GM12891 (cell line): ENCODE measurements at regions not wholly inside any gene's neighbourhood (a gene's known extent, or its start where the extent isn't known, plus 50 kb on each side); places are given as distances from the start of the nearest gene placed in this dataset.

ENCODE experiments used
- POLR2A ChIP-seq: IDR thresholded peaks from 2 replicates; pipeline ENCODE4 v1.6.1; 2011; ENCODE audit warnings: low read depth, low read length, control low read depth
- POLR2AphosphoS5 ChIP-seq: IDR thresholded peaks from 2 replicates; pipeline ENCODE4 v1.6.1; 2011; ENCODE audit warnings: low read depth, low read length, control low read depth
- POU2F2 ChIP-seq: IDR thresholded peaks from 2 replicates; pipeline ENCODE4 v1.6.1; 2011; ENCODE audit warnings: low read depth, mild to moderate bottlenecking, control low read depth, low read length, moderate library complexity
- SPI1 ChIP-seq: IDR thresholded peaks from 2 replicates; pipeline ENCODE4 v1.6.1; 2011; ENCODE audit warnings: low read depth, low read length, control low read depth
- TAF1 ChIP-seq: IDR thresholded peaks from 2 replicates; pipeline ENCODE4 v1.6.1; 2011; ENCODE audit warnings: low read depth, low read length, control low read depth

- no peak for TF ChIP-seq POLR2AphosphoS5
- TF ChIP-seq POLR2A, result no peak
- TF ChIP-seq SPI1, result no peak
- no peak for TF ChIP-seq TAF1
- no peak for TF ChIP-seq POU2F2
Observed at GRCh38 chr5:111587728-111588127, 75.4 kb upstream of the STARD4 start.
